GM10266 (cell line): ENCODE measurements at regions not wholly inside any gene's neighbourhood (a gene's known extent, or its start where the extent isn't known, plus 50 kb on each side); places are given as distances from the start of the nearest gene placed in this dataset.

ENCODE experiments used
- DNase-seq: peaks from one replicate; pipeline ENCODE4 v3.0.0; 2012; ENCODE audit errors: extremely low spot score
- CTCF ChIP-seq: IDR thresholded peaks from 2 replicates; pipeline ENCODE4 v1.5.1; 2012; ENCODE audit warnings: mild to moderate bottlenecking, low read depth; ENCODE audit not compliant: control insufficient read depth, insufficient read depth; ENCODE audit errors: missing control alignments

DNA sequence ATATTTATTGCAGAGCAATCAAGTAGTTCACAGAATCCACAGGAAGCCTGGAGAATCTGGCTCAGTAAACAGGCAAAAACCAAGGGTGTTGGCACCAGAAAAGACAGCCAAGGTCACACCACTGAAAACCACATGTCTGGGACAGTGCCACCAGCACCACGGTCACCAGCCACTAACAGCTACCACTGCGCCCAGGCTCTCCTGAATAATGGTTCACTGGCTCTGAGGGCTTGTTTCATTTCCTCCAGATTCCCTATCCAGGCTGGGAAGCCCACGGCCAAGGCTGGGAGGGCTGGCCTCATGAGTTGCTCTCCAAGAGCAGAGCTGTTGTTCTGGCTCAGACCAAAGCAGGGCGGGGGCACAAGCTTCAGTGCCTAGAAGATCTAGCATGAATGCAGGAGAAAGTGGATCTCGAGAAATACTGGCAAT lies 54.5 kb upstream of the PTGFRN start:
- no peak for DNase-seq
- no peak for TF ChIP-seq CTCF

DNA sequence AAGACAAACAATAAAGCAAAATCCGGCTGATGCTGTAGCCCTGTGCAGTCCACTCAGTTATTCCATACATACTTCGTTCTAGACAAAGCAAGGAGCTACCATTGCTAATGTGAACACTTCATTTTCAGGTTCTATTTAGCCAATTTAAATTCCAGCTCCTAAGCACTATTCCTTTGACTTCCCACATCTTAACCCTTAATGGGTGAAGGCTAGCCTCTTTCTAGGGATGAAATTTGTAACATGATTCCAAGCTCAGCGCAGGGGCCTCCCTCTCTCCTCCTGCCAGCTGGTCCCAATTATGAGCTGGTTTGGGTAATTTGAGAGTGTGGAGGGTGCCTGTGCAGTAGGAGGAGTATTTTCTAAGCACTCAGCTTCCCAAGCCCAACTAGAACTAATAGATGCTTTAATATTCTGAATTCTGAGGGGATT lies 53.9 kb upstream of the PTGFRN start:
- TF ChIP-seq CTCF = no peak
- DNase-seq = no peak

DNA sequence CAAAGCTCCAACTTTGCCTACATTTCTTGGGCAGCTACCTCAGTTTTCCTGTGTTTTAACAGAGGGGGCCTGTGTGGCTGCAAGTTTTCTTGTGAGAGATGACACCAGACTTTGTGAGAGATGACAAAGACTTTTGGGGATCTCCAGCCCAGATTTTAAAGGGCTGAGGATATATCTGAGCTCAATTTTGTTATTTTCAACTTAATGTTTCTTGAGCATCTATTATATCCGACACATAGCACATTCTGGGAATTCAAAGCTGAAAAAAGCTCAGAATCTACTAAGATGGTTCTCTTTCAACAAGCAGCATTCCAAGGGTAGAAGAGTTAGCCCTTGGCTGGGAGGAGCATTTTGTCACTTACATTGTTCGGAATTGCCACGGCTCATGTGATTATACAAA lies 53.4 kb upstream of the PTGFRN start:
- TF ChIP-seq CTCF = no peak
- DNase-seq = no peak

DNA sequence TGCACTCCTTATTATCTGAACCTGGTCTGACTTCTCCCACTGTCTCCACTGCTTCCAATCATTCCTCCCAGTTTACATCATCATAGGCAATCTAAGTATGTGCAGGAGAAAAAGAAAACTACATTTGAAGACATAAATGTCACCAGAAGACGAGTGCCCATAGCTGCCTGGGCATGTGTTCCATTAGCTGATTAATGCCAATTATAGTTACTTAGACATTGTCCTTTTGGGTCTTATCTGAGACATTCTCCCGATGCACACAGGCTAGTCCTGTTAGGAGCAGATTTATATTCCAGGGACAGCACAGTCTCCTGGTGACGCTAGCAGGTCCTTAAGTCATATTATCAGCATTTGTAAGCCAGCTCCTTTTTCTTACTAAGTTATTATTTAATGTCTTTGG lies 52.6 kb upstream of the PTGFRN start:
- no peak for DNase-seq
- no peak for TF ChIP-seq CTCF
